GM12878 (cell line): ENCODE measurements at regions not wholly inside any gene's neighbourhood (a gene's known extent, or its start where the extent isn't known, plus 50 kb on each side); places are given as distances from the start of the nearest gene placed in this dataset.

Experiments
- ATAC-seq: fragments of 200-7000 bp; cut with Tn5 transposase; 3 replicates; pipeline ENCODE4 v1.9.1; 2020; ENCODE audit warnings: mild to moderate bottlenecking, moderate library complexity
- BruUV-seq: library from RNA; stranded (reverse); fragments of 400-500 nt; replicated peaks from 2 replicates; lab custom pipeline; 2021; lab: Mats Ljungman, UMichigan
- CTCF ChIA-PET: fragments of 300-600 bp; sonication (Branson Sonifier 250); formaldehyde crosslinking; extraction: SDS; loops from one replicate; lab custom pipeline; 2021; ENCODE audit warnings: inconsistent platforms; lab: Yijun Ruan, JAX
- POLR2A ChIA-PET: fragments of 350-600 bp; formaldehyde crosslinking; extraction: SDS; loops from one replicate; lab custom pipeline; 2021; ENCODE audit warnings: inconsistent platforms; lab: Charles Lee
- RAD21 ChIA-PET: fragments of 300-600 bp; sonication (Branson Sonifier 250); formaldehyde crosslinking; loops from one replicate; lab custom pipeline; 2023; ENCODE audit warnings: antibody characterized with exemption; ENCODE audit not compliant: unreplicated experiment; lab: Charles Lee
- SMC1A ChIA-PET: fragments of 300-600 bp; sonication (Branson Sonifier 250); formaldehyde crosslinking; loops from one replicate; lab custom pipeline; 2023; ENCODE audit not compliant: unreplicated experiment, uncharacterized antibody; lab: Charles Lee
- DNase-seq: peaks from one replicate; pipeline ENCODE4 v3.0.0-alpha.2; 2011; ENCODE audit warnings: low read depth, low spot score
- FAIRE-seq: peaks from 3 replicates; lab custom pipeline; 2011; peaks lifted over from hg19 to GRCh38; lab: Jason Lieb, UNC
- H2AFZ ChIP-seq: 2 replicates; pipeline ENCODE4 v1.6.0; 2011; ENCODE audit warnings: low read depth, low read length, control low read depth; ENCODE audit not compliant: control insufficient read depth
- H3K27ac ChIP-seq: 2 replicates; pipeline ENCODE4 v1.5.1; 2011; ENCODE audit warnings: control low read depth; ENCODE audit not compliant: control insufficient read depth, insufficient read depth
- H3K27me3 ChIP-seq, 2 experiments: replicated peaks in 1 of 2; 2 replicates each; pipeline versions ENCODE4 v1.6.0 to v1.6.1; 2011; ENCODE audit warnings: low read length in 1 of 2; ENCODE audit not compliant: control insufficient read depth in 2 of 2, insufficient read depth in 2 of 2
- H3K36me3 ChIP-seq, 2 experiments: 2 replicates each; pipeline ENCODE4 v1.5.1; 2011; ENCODE audit warnings: low read length in 1 of 2; ENCODE audit not compliant: control insufficient read depth in 2 of 2, insufficient read depth in 2 of 2
- H3K4me1 ChIP-seq: 2 replicates; pipeline ENCODE4 v1.6.1; 2011; ENCODE audit warnings: mild to moderate bottlenecking, low read length, moderate library complexity, mixed read lengths; ENCODE audit not compliant: control insufficient read depth, insufficient read depth
- H3K4me2 ChIP-seq: 2 replicates; pipeline ENCODE4 v1.6.0; 2011; ENCODE audit warnings: control low read depth; ENCODE audit not compliant: control insufficient read depth, insufficient read depth
- H3K4me3 ChIP-seq: fragments of 200-600 bp; sonication (generic); 2 replicates; pipeline ENCODE4 v1.5.1; 2016
- H3K79me2 ChIP-seq: 2 replicates; pipeline ENCODE4 v1.6.0; 2011; ENCODE audit warnings: low read length; ENCODE audit not compliant: control insufficient read depth, insufficient read depth
- H3K9ac ChIP-seq: 2 replicates; pipeline ENCODE4 v1.8.0; 2011; ENCODE audit warnings: low read length, control low read depth, mixed read lengths; ENCODE audit not compliant: control insufficient read depth, insufficient read depth
- H3K9me3 ChIP-seq: replicated peaks from 3 replicates; pipeline ENCODE4 v1.5.1; 2011; ENCODE audit warnings: mild to moderate bottlenecking, low read length; ENCODE audit not compliant: control insufficient read depth, insufficient read depth
- H4K20me1 ChIP-seq: 2 replicates; pipeline ENCODE4 v1.6.0; 2011; ENCODE audit not compliant: control insufficient read depth, insufficient read depth
- ETV6 ChIP-seq, 2 experiments: fragments of 450-650 bp in 1 of 2; IDR thresholded peaks in 1 of 2; conservative IDR thresholded peaks in 1 of 2; 2 replicates each; pipeline ENCODE4 v1.6.1; 2014; ENCODE audit warnings: antibody characterized with exemption in 1 of 2, borderline replicate concordance in 1 of 2, low read depth in 1 of 2, mild to moderate bottlenecking in 1 of 2, moderate library complexity in 1 of 2
- FOXK2 ChIP-seq: fragments of 450-650 bp; IDR thresholded peaks from 2 replicates; pipeline ENCODE4 v1.6.1; 2017; ENCODE audit warnings: mild to moderate bottlenecking, moderate library complexity
- RAD21 ChIP-seq: IDR thresholded peaks from 2 replicates; pipeline ENCODE4 v1.6.1; 2011; ENCODE audit warnings: mild to moderate bottlenecking, low read depth, low read length, moderate library complexity; ENCODE audit not compliant: insufficient read depth
- WGBS: methylation state at CpG from one replicate; pipeline ENCODE4 v1.1.6; 2016; ENCODE audit warnings: low lambda C conversion rate; ENCODE audit not compliant: insufficient replicate concordance, insufficient coverage; ENCODE audit errors: missing lambda C conversion rate; 5-methylcytosine and 5-hydroxymethylcytosine counted together
- in situ Hi-C: fragments of 300-500 bp; cut with MboI; formaldehyde crosslinking; loops from 9 replicates; pipeline ENCODE4 v1.14.3; 2018; ENCODE audit warnings: mixed read lengths
- intact Hi-C: fragments of 100-400 bp; cut with micrococcal nuclease; formaldehyde crosslinking; loops from one replicate; pipeline ENCODE4 v1.14.2; 2022; ENCODE audit not compliant: unreplicated experiment
- TF ChIP-seq, protein P1 (sequence below): fragments of 450-650 bp; IDR thresholded peaks from 2 replicates; pipeline ENCODE4 v1.6.1; 2017; ENCODE audit warnings: antibody characterized with exemption, mild to moderate bottlenecking, moderate library complexity
- TF ChIP-seq, protein P2 (sequence below), 3 experiments: IDR thresholded peaks in 2 of 3; conservative IDR thresholded peaks in 1 of 3; 2 replicates each; pipeline ENCODE4 v1.5.1; 2011; ENCODE audit warnings: low read depth in 3 of 3, low read length in 3 of 3, mild to moderate bottlenecking in 3 of 3, control low read depth in 2 of 3, moderate library complexity in 2 of 3, inconsistent platforms in 1 of 3, mixed read lengths in 1 of 3; ENCODE audit not compliant: control insufficient read depth in 2 of 3, insufficient read depth in 1 of 3; ENCODE audit errors: extremely low read depth in 1 of 3
- TF ChIP-seq, protein P3 (sequence below): IDR thresholded peaks from 2 replicates; pipeline ENCODE4 v1.6.1; 2011; ENCODE audit warnings: borderline replicate concordance, low read depth, mild to moderate bottlenecking, moderate library complexity, mixed read lengths, low read length; ENCODE audit not compliant: insufficient read depth; ENCODE audit errors: extremely low read length

DNA sequence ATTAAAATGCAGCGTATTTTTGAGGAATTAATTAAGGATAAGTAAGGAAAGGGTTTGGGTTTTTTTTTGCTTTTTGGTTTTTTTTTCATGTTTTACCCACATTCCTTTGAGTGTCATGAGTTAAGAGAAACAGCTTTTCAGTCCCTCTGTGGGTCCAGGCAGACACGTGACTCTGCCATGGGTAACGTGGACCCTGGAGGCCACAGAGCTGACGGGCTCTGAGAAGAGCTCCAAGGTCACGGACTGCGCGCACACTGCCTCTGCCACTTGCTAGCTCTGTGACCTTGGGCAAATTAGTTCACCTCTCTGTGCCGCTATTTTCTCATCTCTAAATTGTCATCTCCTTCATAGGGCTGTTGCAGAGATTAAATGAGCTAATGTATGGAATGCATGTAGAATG, 588.2 kb upstream of the CDH11 start:
- no peak for TF ChIP-seq FOXK2
- ATAC-seq (no peak), DNase-seq (no peak), FAIRE-seq (no peak)
- ChIA-PET SMC1A (no interaction called here), RAD21 (no interaction called here), CTCF (interaction anchor here (0.7 kb wide), 1 partner anchor 700 kb away, joined by 4 read pairs; no protein-coding TSS in a partner anchor), POLR2A (no interaction called here)
- Histone ChIP-seq H3K9ac (no peak overlapping the region), H3K4me2 (no peak overlapping the region), H3K4me1 (no peaks in the 10 kb centered on the region), H3K27ac (no peak overlapping the region), H2AFZ (no peak overlapping the region), H3K4me3 (no peak overlapping the region), H3K9me3 (no peaks in the 10 kb centered on the region), H3K79me2 (no peaks in the 10 kb centered on the region), H4K20me1 (no peaks in the 10 kb centered on the region), H3K36me3 (no peaks in the 10 kb centered on the region), H3K27me3 (no peaks in the 10 kb centered on the region)
- 50% methylated on average over 8 of the region's 8 CpGs for WGBS
- intact Hi-C loops = no loop called here
- no TSS peak for BruUV-seq
- in situ Hi-C loops = no loop called here

DNA sequence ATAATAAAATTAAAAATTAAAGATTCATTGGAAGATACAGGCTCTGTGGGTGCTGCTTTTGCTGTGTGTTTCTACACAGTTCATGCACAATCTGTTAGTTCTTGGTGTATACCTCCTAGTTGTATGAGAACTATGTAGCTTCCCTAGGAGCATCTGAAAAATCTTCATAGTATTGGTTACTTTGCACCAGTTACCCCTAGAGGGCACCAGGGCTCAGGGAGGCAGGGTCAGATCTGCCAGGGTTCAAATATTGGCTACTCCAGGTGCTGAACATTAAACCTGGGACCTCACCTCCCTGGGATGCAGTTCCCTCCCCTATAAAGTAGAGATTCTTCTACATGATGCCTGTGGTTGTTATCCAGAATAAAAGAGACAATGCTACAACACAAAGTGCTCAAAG, 583.0 kb upstream of the CDH11 start:
- no peak overlapping the region for H3K4me3 ChIP-seq
- no peak for TF ChIP-seq ETV6 (conservative IDR thresholded peaks at IDR 0.05 in 1 of 2, IDR thresholded peaks at IDR 0.05 in 1 of 2; ENCODE audit: borderline replicate concordance in 1 of 2, low read depth in 1 of 2)
- TF ChIP-seq, protein P1, sequence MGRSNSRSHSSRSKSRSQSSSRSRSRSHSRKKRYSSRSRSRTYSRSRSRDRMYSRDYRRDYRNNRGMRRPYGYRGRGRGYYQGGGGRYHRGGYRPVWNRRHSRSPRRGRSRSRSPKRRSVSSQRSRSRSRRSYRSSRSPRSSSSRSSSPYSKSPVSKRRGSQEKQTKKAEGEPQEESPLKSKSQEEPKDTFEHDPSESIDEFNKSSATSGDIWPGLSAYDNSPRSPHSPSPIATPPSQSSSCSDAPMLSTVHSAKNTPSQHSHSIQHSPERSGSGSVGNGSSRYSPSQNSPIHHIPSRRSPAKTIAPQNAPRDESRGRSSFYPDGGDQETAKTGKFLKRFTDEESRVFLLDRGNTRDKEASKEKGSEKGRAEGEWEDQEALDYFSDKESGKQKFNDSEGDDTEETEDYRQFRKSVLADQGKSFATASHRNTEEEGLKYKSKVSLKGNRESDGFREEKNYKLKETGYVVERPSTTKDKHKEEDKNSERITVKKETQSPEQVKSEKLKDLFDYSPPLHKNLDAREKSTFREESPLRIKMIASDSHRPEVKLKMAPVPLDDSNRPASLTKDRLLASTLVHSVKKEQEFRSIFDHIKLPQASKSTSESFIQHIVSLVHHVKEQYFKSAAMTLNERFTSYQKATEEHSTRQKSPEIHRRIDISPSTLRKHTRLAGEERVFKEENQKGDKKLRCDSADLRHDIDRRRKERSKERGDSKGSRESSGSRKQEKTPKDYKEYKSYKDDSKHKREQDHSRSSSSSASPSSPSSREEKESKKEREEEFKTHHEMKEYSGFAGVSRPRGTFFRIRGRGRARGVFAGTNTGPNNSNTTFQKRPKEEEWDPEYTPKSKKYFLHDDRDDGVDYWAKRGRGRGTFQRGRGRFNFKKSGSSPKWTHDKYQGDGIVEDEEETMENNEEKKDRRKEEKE = no peak
- TF ChIP-seq, protein P2, sequence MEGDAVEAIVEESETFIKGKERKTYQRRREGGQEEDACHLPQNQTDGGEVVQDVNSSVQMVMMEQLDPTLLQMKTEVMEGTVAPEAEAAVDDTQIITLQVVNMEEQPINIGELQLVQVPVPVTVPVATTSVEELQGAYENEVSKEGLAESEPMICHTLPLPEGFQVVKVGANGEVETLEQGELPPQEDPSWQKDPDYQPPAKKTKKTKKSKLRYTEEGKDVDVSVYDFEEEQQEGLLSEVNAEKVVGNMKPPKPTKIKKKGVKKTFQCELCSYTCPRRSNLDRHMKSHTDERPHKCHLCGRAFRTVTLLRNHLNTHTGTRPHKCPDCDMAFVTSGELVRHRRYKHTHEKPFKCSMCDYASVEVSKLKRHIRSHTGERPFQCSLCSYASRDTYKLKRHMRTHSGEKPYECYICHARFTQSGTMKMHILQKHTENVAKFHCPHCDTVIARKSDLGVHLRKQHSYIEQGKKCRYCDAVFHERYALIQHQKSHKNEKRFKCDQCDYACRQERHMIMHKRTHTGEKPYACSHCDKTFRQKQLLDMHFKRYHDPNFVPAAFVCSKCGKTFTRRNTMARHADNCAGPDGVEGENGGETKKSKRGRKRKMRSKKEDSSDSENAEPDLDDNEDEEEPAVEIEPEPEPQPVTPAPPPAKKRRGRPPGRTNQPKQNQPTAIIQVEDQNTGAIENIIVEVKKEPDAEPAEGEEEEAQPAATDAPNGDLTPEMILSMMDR (IDR thresholded peaks at IDR 0.05 in 2 of 3, conservative IDR thresholded peaks at IDR 0.05 in 1 of 3; ENCODE audit: control insufficient read depth in 2 of 3, extremely low read depth in 1 of 3, insufficient read depth in 1 of 3, low read depth in 3 of 3, low read length in 3 of 3) = peak in 1 of 3 experiments; percentile 2; a peak in 1 of 6 replicates
- TF ChIP-seq, protein P3, sequence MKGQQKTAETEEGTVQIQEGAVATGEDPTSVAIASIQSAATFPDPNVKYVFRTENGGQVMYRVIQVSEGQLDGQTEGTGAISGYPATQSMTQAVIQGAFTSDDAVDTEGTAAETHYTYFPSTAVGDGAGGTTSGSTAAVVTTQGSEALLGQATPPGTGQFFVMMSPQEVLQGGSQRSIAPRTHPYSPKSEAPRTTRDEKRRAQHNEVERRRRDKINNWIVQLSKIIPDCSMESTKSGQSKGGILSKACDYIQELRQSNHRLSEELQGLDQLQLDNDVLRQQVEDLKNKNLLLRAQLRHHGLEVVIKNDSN = no peak
- TF ChIP-seq RAD21 = peak; percentile 26; the same call in 1 of the 2 replicates
- intact Hi-C loops = loop anchor here (2.0 kb wide), 1 partner anchor 566 kb away; no protein-coding TSS in a partner anchor

More for the DNA sequence above, 583.0 kb upstream of the CDH11 start:
- H3K79me2 ChIP-seq = no peaks in the 10 kb centered on the region
- in situ Hi-C loops = no loop called here
- BruUV-seq = no TSS peak
- H3K9ac ChIP-seq = no peak overlapping the region
- no peaks in the 10 kb centered on the region for H3K4me1 ChIP-seq
- H3K9me3 ChIP-seq = no peaks in the 10 kb centered on the region
- H3K27ac ChIP-seq = no peak overlapping the region
- H2AFZ ChIP-seq = no peak overlapping the region
- no peak overlapping the region for H3K4me2 ChIP-seq
- H3K36me3 ChIP-seq = no peaks in the 10 kb centered on the region
- ATAC-seq (no peak), FAIRE-seq (no peak), DNase-seq (no peak)
- ChIA-PET CTCF (no interaction called here), POLR2A (no interaction called here), SMC1A (no interaction called here), RAD21 (no interaction called here)
- H3K27me3 ChIP-seq = no peaks in the 10 kb centered on the region
- H4K20me1 ChIP-seq = no peaks in the 10 kb centered on the region
